ENCODE measurements at regions not wholly inside any gene's neighbourhood (a gene's known extent, or its start where the extent isn't known, plus 50 kb on each side); places are given as distances from the start of the nearest gene placed in this dataset.

- intact Hi-C loops (cut with micrococcal nuclease; ENCODE audit: unreplicated experiment): no loop called here
- no peak overlapping the region for H3K27ac ChIP-seq (ENCODE audit: extremely low read length, insufficient read depth, low read length)
- no peaks in the 10 kb centered on the region for H3K4me1 ChIP-seq (ENCODE audit: insufficient read depth, low read length)
- H3K9ac ChIP-seq (ENCODE audit: insufficient read depth, low read depth, low read length): no peak overlapping the region
- H4K20me1 ChIP-seq (ENCODE audit: insufficient read depth, low read length): no peaks in the 10 kb centered on the region
- ChIA-PET POLR2A (no interaction called here), CTCF (ENCODE audit: low intra/inter-chr PET ratio, low total read pairs) (no interaction called here)
- no TSS peak for BruUV-seq (replicated peaks)
- H3K4me3 ChIP-seq (replicated peaks in 1 of 3; ENCODE audit: insufficient read depth in 1 of 3, low read depth in 2 of 3, low read length in 3 of 3): no peak overlapping the region
- ATAC-seq (no peak), FAIRE-seq (no peak), DNase-seq (ENCODE audit: low spot score) (no peak)
- H3K79me2 ChIP-seq (ENCODE audit: insufficient read depth, low read length): no peaks in the 10 kb centered on the region
- H3K4me2 ChIP-seq (ENCODE audit: low read depth, low read length): no peak overlapping the region
- H3K9me3 ChIP-seq (ENCODE audit: low read length): no peaks in the 10 kb centered on the region
- peaks cover under 1 to 3% of the 10 kb centered on the region in 2 experiments; a peak in 2 of 5 replicates for H3K27me3 ChIP-seq (ENCODE audit: control insufficient read depth in 1 of 2, insufficient read depth in 2 of 2, low read length in 2 of 2)
- TF ChIP-seq ZNF737 (CRISPR knock-in tag; IDR thresholded peaks at IDR 0.05; ENCODE audit: borderline replicate concordance): no peak
- no peak for TF ChIP-seq ZBTB2 (CRISPR knock-in tag; IDR thresholded peaks at IDR 0.05; ENCODE audit: low read depth)
- no peak for TF ChIP-seq MBD4 (IDR thresholded peaks at IDR 0.05; ENCODE audit: borderline replicate concordance, low read length)
- TF ChIP-seq ZNF468 (CRISPR knock-in tag; IDR thresholded peaks at IDR 0.05): no peak
- no peak for TF ChIP-seq NR2F2 (IDR thresholded peaks at IDR 0.05; ENCODE audit: borderline replicate concordance, low read depth)
- no peak for TF ChIP-seq PHF20 (CRISPR knock-in tag; IDR thresholded peaks at IDR 0.05)
- no peak for TF ChIP-seq XRCC5 (optimal IDR thresholded peaks at IDR 0.05; ENCODE audit: low read length)
- no peak for TF ChIP-seq ZNF883 (CRISPR knock-in tag; IDR thresholded peaks at IDR 0.05; ENCODE audit: not compliant biosample characterization)
- no peak for TF ChIP-seq SALL1 (CRISPR knock-in tag; IDR thresholded peaks at IDR 0.05)
- no peak for TF ChIP-seq DZIP1 (CRISPR knock-in tag; IDR thresholded peaks at IDR 0.05)
- no peak for TF ChIP-seq ZNF691 (CRISPR knock-in tag; IDR thresholded peaks at IDR 0.05; ENCODE audit: borderline replicate concordance, low read depth)
- no peak for TF ChIP-seq NFATC3 (CRISPR knock-in tag; IDR thresholded peaks at IDR 0.05)
- TF ChIP-seq TSC22D2 (CRISPR knock-in tag; IDR thresholded peaks at IDR 0.05; ENCODE audit: borderline replicate concordance): no peak
- TF ChIP-seq ZBTB37 (CRISPR knock-in tag; IDR thresholded peaks at IDR 0.05): no peak
- no peak for TF ChIP-seq CERS6 (CRISPR knock-in tag; IDR thresholded peaks at IDR 0.05)
- TF ChIP-seq SRSF4 (IDR thresholded peaks at IDR 0.05; ENCODE audit: low read depth, low read length, poor library complexity, severe bottlenecking): no peak
- TF ChIP-seq POLR2A (IDR thresholded peaks at IDR 0.05; ENCODE audit: insufficient read depth in 1 of 2, low read depth in 2 of 2, low read length in 2 of 2): no peak
- no peak for TF ChIP-seq RFX3 (CRISPR knock-in tag; IDR thresholded peaks at IDR 0.05)
- no peak for TF ChIP-seq ZNF543 (CRISPR knock-in tag; IDR thresholded peaks at IDR 0.05)
- no peak for TF ChIP-seq ZNF350 (CRISPR knock-in tag; IDR thresholded peaks at IDR 0.05; ENCODE audit: borderline replicate concordance, low read depth)
- no peak overlapping the region for H2AFZ ChIP-seq (ENCODE audit: low read length)
- in situ Hi-C loops (cut with HindIII; ENCODE audit: extremely low pct_ligation_motif_present, low pct_unique_long_range_greater_than_20kb): no loop called here
- H3K36me3 ChIP-seq (replicated peaks in 1 of 2; ENCODE audit: control insufficient read depth in 1 of 2, insufficient read depth in 2 of 2, low read length in 2 of 2): no peaks in the 10 kb centered on the region
- WGBS (ENCODE audit: low lambda C conversion rate): 0% methylated on average over 9 of the region's 9 CpGs
These were observed 275.0 kb downstream of the GAS1 start for GRCh38 chr9:86672301-86672700.

All from HepG2 (cell line).